Upper lobe of left lung (tissue), 6 donors: ENCODE measurements at regions not wholly inside any gene's neighbourhood (a gene's known extent, or its start where the extent isn't known, plus 50 kb on each side); places are given as distances from the start of the nearest gene placed in this dataset.
A peak's percentile ranks its signal among the peaks of the same experiment; 100 is the strongest.

Experiments
- ATAC-seq, 2 donors: fragments of 200-7000 bp; cut with Tn5 transposase; one replicate each; pipeline ENCODE4 v1.9.1; 2022; ENCODE audit warnings: mild to moderate bottlenecking in 2 of 2, moderate library complexity in 2 of 2; ENCODE audit not compliant: low FRiP score in 2 of 2
- DNase-seq, 2 donors: peaks; one replicate each; pipeline ENCODE4 v3.0.0-alpha.2; 2019 to 2020
- H3K27ac ChIP-seq, 4 donors: fragments of 200-600 bp; sonication (generic); one replicate each; pipeline ENCODE4 v1.5.1; 2016 to 2019
- H3K27me3 ChIP-seq, 4 donors: fragments of 200-600 bp; sonication (generic); one replicate each; pipeline ENCODE4 v1.5.1; 2017 to 2019
- H3K36me3 ChIP-seq, 4 donors: fragments of 200-600 bp; sonication (generic); one replicate each; pipeline ENCODE4 v1.5.1; 2016 to 2019
- H3K4me1 ChIP-seq, 4 donors: fragments of 200-600 bp; sonication (generic); one replicate each; pipeline ENCODE4 v1.5.1; 2018 to 2019
- H3K4me3 ChIP-seq, 4 donors: fragments of 200-600 bp; sonication (generic); one replicate each; pipeline ENCODE4 v1.5.1; 2017 to 2019; ENCODE audit warnings: mild to moderate bottlenecking in 2 of 4, moderate library complexity in 1 of 4
- H3K9me3 ChIP-seq, 4 donors: fragments of 200-600 bp; sonication (generic); one replicate each; pipeline ENCODE4 v1.5.1; 2018 to 2019
- EP300 ChIP-seq, 4 donors: sonication (generic); formaldehyde crosslinking; IDR thresholded peaks; one replicate each; pipeline ENCODE4 v1.5.1; 2017; ENCODE audit warnings: antibody characterized with exemption in 4 of 4, control low read depth in 2 of 4
- POLR2A ChIP-seq, 4 donors: fragments of 450-650 bp; IDR thresholded peaks; one replicate each; pipeline ENCODE4 v1.5.1; 2016 to 2017; ENCODE audit warnings: antibody characterized with exemption in 4 of 4, mild to moderate bottlenecking in 2 of 4
- POLR2AphosphoS5 ChIP-seq, 2 donors: sonication (generic); formaldehyde crosslinking; IDR thresholded peaks; one replicate each; pipeline ENCODE4 v1.5.1; 2017; ENCODE audit warnings: antibody characterized with exemption in 2 of 2
- WGBS, 2 donors: methylation state at CpG; one replicate each; pipeline ENCODE4 v1.1.5; 2017 to 2018; 5-methylcytosine and 5-hydroxymethylcytosine counted together
- TF ChIP-seq, protein P1 (sequence below), 6 experiments: fragments of 450-650 bp in 4 of 6; fragments of 200-600 bp in 2 of 6; sonication (generic) in 2 of 6; IDR thresholded peaks; one replicate each; pipeline ENCODE4 v1.5.1; 2016 to 2019; ENCODE audit warnings: antibody characterized with exemption in 6 of 6
- donor health status: DM: no; HTN: no; CAD: no; lungs with moderate emphysema.
- donor health status: DM: no; HTN: yes; CAD: no; lungs with severe emphysema.

DNA sequence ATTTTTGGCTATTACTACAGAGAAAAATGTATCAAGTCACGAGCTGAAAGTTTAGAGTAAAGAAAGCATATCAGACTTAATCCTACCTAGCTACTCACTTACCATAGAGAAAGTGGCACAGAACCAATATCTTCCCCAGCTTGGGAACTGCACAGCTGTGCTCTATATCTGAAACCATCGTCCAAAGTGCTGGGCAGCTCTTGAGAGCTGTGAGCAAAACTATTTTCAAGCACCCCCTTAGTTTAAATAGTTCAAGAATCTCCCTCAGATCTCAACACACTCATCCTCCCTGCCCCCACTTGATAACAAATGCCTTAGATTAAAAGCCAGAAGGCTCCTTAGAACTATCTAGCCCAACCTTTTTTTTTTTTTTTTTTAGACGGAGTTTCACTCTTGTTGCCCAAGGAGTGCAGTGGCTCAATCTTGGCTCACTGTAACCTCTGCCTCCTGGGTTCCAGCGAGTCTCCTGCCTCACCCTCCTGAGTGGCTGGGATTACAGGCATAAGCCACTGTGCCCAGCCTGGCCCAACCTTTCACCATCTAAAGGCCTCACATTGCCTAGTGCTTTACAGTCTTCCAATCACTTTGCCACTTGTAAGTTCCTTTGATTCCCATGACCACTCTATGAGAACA lies 94.2 kb upstream of the APC start:
- WGBS, 2 donors = 48 to 49% methylated on average over 4 of the region's 4 CpGs
- no peaks in the 10 kb centered on the region for H3K9me3 ChIP-seq
- no peaks in the 10 kb centered on the region for H3K27me3 ChIP-seq
- no peak overlapping the region for H3K4me3 ChIP-seq
- peak; percentile 24 to 47 for ATAC-seq
- peaks cover 0 to 5% (median 0%) of the 10 kb centered on the region in 4 donors for H3K4me1 ChIP-seq
- H3K27ac ChIP-seq = no peak overlapping the region
- H3K36me3 ChIP-seq = no peaks in the 10 kb centered on the region
- TF ChIP-seq EP300 (IDR thresholded peaks at IDR 0.05) = no peak
- TF ChIP-seq POLR2A (IDR thresholded peaks at IDR 0.05) = no peak
- TF ChIP-seq POLR2AphosphoS5 (IDR thresholded peaks at IDR 0.05) = no peak
- TF ChIP-seq, protein P1, sequence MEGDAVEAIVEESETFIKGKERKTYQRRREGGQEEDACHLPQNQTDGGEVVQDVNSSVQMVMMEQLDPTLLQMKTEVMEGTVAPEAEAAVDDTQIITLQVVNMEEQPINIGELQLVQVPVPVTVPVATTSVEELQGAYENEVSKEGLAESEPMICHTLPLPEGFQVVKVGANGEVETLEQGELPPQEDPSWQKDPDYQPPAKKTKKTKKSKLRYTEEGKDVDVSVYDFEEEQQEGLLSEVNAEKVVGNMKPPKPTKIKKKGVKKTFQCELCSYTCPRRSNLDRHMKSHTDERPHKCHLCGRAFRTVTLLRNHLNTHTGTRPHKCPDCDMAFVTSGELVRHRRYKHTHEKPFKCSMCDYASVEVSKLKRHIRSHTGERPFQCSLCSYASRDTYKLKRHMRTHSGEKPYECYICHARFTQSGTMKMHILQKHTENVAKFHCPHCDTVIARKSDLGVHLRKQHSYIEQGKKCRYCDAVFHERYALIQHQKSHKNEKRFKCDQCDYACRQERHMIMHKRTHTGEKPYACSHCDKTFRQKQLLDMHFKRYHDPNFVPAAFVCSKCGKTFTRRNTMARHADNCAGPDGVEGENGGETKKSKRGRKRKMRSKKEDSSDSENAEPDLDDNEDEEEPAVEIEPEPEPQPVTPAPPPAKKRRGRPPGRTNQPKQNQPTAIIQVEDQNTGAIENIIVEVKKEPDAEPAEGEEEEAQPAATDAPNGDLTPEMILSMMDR (IDR thresholded peaks at IDR 0.05) = no peak
- DNase-seq = peak in 1 of 2 donors; percentile 45

DNA sequence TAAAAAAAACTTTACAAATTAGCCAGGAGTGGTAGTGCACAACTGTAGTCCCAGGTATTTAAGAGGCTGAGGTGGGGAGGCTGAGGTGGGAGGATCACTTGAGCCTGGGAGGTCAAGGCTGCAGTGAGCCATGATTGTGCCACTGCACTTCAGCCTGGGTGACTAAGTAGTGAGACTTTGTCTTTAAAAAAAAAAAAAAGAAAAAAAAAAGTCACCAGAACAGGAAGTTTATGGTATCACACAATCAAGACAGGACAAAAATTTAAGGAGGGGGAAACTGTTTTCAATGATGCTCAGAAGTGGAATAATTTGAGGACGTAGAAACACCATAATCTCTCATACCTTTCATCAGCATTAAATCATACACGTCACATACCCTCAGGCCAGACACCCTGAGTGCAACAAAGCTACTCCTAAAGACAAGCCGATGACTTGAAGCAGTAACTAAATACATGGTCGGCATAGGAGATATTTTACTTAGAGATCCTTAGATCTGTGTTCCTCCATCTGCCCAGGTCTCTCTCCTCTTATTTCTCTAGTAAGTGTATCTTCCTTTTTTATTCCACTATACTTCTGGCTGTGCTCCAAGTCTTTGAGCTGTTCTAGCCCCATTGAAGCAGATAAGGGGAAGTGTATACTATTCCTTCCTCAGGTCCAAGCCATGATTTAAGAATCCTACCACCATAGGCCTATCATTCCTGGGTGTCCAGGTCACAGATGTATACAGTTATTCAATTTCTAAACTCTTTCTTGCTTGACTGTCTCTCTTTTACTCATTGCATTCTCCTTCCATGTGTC lies 91.3 kb upstream of the APC start:
- 76 to 82% methylated on average over 4 of the region's 4 CpGs for WGBS, 2 donors
- ATAC-seq = peak in 1 of 2 donors; percentile 28
- H3K9me3 ChIP-seq = no peaks in the 10 kb centered on the region

DNA sequence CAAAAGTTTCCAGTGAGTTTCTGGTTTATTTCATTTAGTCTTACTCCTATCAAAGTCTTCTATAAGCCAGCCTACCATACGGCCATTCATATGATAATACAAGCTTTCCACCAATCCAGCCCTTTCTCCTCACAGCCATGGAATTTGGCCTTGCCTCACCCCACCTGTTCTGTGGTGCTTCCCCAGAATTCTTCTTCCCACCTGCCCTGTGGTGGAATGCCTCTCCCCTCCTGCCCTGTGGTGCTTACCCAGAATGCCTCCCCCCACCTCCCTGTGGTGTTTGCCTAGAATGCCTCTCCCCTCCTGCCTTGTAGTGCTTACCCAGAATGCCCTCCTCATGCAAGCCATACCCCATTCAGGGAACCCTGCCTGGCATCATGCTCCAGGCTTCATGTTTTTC lies 90.3 kb upstream of the APC start:
- no peak for TF ChIP-seq POLR2AphosphoS5 (IDR thresholded peaks at IDR 0.05)
- no peak for TF ChIP-seq POLR2A (IDR thresholded peaks at IDR 0.05)
- no peak for TF ChIP-seq EP300 (IDR thresholded peaks at IDR 0.05)
- H3K4me3 ChIP-seq = no peak overlapping the region
- no peaks in the 10 kb centered on the region for H3K27me3 ChIP-seq
- DNase-seq = no peak
- WGBS, 2 donors = 72 to 89% methylated on average over 1 of the region's 1 CpG
- H3K36me3 ChIP-seq = no peaks in the 10 kb centered on the region
- H3K9me3 ChIP-seq = no peaks in the 10 kb centered on the region
- no peak overlapping the region for H3K27ac ChIP-seq
- peak in 1 of 2 donors; percentile 49 for ATAC-seq
- H3K4me1 ChIP-seq = peaks cover 0 to 7% (median 0%) of the 10 kb centered on the region in 4 donors

More for the DNA sequence above, 91.3 kb upstream of the APC start:
- no peaks in the 10 kb centered on the region for H3K36me3 ChIP-seq
- DNase-seq = no peak
- H3K4me1 ChIP-seq = peaks cover 0 to 7% (median 0%) of the 10 kb centered on the region in 4 donors
- TF ChIP-seq EP300 (IDR thresholded peaks at IDR 0.05) = no peak
- TF ChIP-seq POLR2AphosphoS5 (IDR thresholded peaks at IDR 0.05) = no peak
- TF ChIP-seq, protein P1 (IDR thresholded peaks at IDR 0.05) = no peak
- TF ChIP-seq POLR2A (IDR thresholded peaks at IDR 0.05) = no peak
- no peaks in the 10 kb centered on the region for H3K27me3 ChIP-seq
- H3K27ac ChIP-seq = no peak overlapping the region
- H3K4me3 ChIP-seq = no peak overlapping the region

DNA sequence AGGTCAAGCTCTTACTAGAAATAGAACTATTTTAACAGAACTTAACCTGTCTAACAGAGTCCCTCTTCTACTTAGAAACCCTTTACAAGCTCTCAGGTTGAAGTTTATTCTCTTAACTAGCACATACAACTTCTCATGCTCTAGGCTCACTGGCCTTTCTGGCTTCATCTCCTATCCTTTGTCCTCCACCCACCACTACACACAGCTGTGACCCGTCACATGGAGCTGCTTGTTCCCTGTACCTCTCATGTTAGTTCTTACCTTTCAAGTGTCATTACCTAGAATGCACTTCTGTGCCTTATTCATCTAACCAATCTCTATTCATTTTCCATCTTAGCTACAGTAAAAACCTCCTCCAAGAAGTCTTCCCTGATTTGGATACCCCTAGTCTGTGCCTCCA lies 89.4 kb upstream of the APC start:
- WGBS, 2 donors = 56 to 65% methylated on average over 1 of the region's 1 CpG
- peak in 1 of 2 donors; percentile 55 for DNase-seq
- H3K4me3 ChIP-seq = no peak overlapping the region
- no peak for ATAC-seq
- H3K27ac ChIP-seq = no peak overlapping the region
- H3K9me3 ChIP-seq = no peaks in the 10 kb centered on the region
- H3K4me1 ChIP-seq = peaks cover 0 to 7% (median 0%) of the 10 kb centered on the region in 4 donors
- TF ChIP-seq POLR2A (IDR thresholded peaks at IDR 0.05) = no peak
- no peak for TF ChIP-seq EP300 (IDR thresholded peaks at IDR 0.05)
- TF ChIP-seq, protein P1 (IDR thresholded peaks at IDR 0.05) = no peak
- TF ChIP-seq POLR2AphosphoS5 (IDR thresholded peaks at IDR 0.05) = no peak
- H3K27me3 ChIP-seq = no peaks in the 10 kb centered on the region
- H3K36me3 ChIP-seq = no peaks in the 10 kb centered on the region

DNA sequence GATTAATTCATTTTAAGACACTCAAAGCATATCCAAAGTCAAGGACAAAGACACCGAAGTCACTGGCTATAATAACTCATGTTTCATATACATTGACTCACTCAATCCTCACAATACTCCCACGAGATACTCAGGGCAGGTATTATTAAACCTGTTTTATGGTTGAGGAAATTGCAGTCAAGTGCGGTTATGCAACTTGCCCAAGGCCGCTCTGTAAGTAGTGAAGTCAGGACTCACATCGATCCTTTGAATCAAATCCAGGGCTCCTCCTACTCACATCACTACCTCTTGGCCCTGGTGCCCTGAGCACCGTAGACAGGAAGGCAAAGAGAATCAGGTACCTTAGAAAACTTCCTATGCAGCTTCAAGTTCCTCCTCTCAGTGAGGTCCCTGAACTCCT lies 87.8 kb upstream of the APC start:
- DNase-seq (peak in 1 of 2 donors; percentile 79), ATAC-seq (peak; percentile 53 to 65)
- WGBS, 2 donors = 44 to 53% methylated on average over 6 of the region's 6 CpGs
- TF ChIP-seq POLR2A (IDR thresholded peaks at IDR 0.05) (no peak), POLR2AphosphoS5 (IDR thresholded peaks at IDR 0.05) (no peak), EP300 (IDR thresholded peaks at IDR 0.05) (no peak)
- TF ChIP-seq, protein P1 (IDR thresholded peaks at IDR 0.05) = no peak
- no peak overlapping the region for H3K4me3 ChIP-seq
- H3K36me3 ChIP-seq = no peaks in the 10 kb centered on the region
- H3K27ac ChIP-seq = no peak overlapping the region
- no peaks in the 10 kb centered on the region for H3K27me3 ChIP-seq
- no peaks in the 10 kb centered on the region for H3K9me3 ChIP-seq
- peaks cover 0 to 3% (median 0%) of the 10 kb centered on the region in 4 donors for H3K4me1 ChIP-seq
